Neural cell (in vitro differentiated cells): ENCODE measurements at regions not wholly inside any gene's neighbourhood (a gene's known extent, or its start where the extent isn't known, plus 50 kb on each side); places are given as distances from the start of the nearest gene placed in this dataset.

Experiments used
- H2AFZ ChIP-seq: fragments of 200-600, 300-800 bp; sonication (generic), shearing (Covaris generic); 2 replicates; pipeline ENCODE4 v1.6.0; 2014; ENCODE audit warnings: low read depth, mild to moderate bottlenecking, antibody characterized with exemption, low read length, moderate library complexity
- H3F3A ChIP-seq: fragments of 200-600 bp; shearing (Covaris generic); 2 replicates; pipeline ENCODE4 v1.6.1; 2016; ENCODE audit warnings: mild to moderate bottlenecking, moderate library complexity, mixed read lengths, antibody characterized with exemption, low read length; ENCODE audit not compliant: insufficient read depth, poor library complexity, severe bottlenecking
- H3K27ac ChIP-seq: fragments of 200-600, 300-800 bp; sonication (generic), shearing (Covaris generic); 2 replicates; pipeline ENCODE4 v1.5.1; 2014; ENCODE audit warnings: mild to moderate bottlenecking, low read length, moderate library complexity
- H3K27me3 ChIP-seq: fragments of 300-800, 200-600 bp; sonication (generic), shearing (Covaris generic); 2 replicates; pipeline ENCODE4 v1.6.0; 2014; ENCODE audit warnings: mild to moderate bottlenecking, low read depth, low read length, moderate library complexity; ENCODE audit not compliant: insufficient read depth
- H3K36me3 ChIP-seq: fragments of 300-800, 200-600 bp; sonication (generic), shearing (Covaris generic); 2 replicates; pipeline ENCODE4 v1.5.1; 2014; ENCODE audit warnings: mild to moderate bottlenecking, antibody characterized with exemption, low read length, moderate library complexity; ENCODE audit not compliant: insufficient read depth
- H3K4me2 ChIP-seq: fragments of 300-800, 200-600 bp; sonication (generic), shearing (Covaris generic); 2 replicates; pipeline ENCODE4 v1.6.0; 2014; ENCODE audit warnings: mild to moderate bottlenecking, low read length
- H3K4me3 ChIP-seq: fragments of 300-800, 200-600 bp; sonication (generic), shearing (Covaris generic); 2 replicates; pipeline ENCODE4 v1.5.1; 2014; ENCODE audit warnings: mild to moderate bottlenecking, low read length, moderate library complexity
- H3K79me2 ChIP-seq: fragments of 200-600 bp; shearing (Covaris generic); replicated peaks from 2 replicates; pipeline ENCODE4 v1.6.0; 2014; ENCODE audit warnings: mild to moderate bottlenecking, low read length, moderate library complexity; ENCODE audit not compliant: insufficient read depth
- H3K9ac ChIP-seq: fragments of 300-800, 200-600 bp; sonication (generic), shearing (Covaris generic); 2 replicates; pipeline ENCODE4 v1.6.1; 2016; ENCODE audit warnings: mild to moderate bottlenecking, low read length, mixed read lengths
- H3K9me2 ChIP-seq: fragments of 200-600 bp; shearing (Covaris generic); 2 replicates; pipeline ENCODE4 v1.6.1; 2016; ENCODE audit warnings: mild to moderate bottlenecking, low read length, mixed read lengths; ENCODE audit not compliant: insufficient read depth
- H3K9me3 ChIP-seq: fragments of 200-600, 300-800 bp; sonication (generic), shearing (Covaris generic); 2 replicates; pipeline ENCODE4 v1.6.1; 2016; ENCODE audit warnings: mild to moderate bottlenecking, mixed run types, low read length, moderate library complexity, mixed read lengths
- H4K20me1 ChIP-seq: fragments of 200-600 bp; shearing (Covaris generic); 2 replicates; pipeline ENCODE4 v1.6.1; 2016; ENCODE audit warnings: mild to moderate bottlenecking, mixed run types; ENCODE audit not compliant: insufficient read depth
- EP300 ChIP-seq: fragments of 450-650 bp; conservative IDR thresholded peaks from 2 replicates; pipeline ENCODE4 v1.6.1; 2014; ENCODE audit warnings: antibody characterized with exemption, mild to moderate bottlenecking, moderate library complexity; ENCODE audit not compliant: poor library complexity, severe bottlenecking
- EZH2 ChIP-seq: fragments of 200-600, 300-800 bp; shearing (Covaris generic), sonication (generic); IDR thresholded peaks from 2 replicates; pipeline ENCODE4 v1.6.1; 2014; ENCODE audit warnings: antibody characterized with exemption, low read length, borderline replicate concordance, mild to moderate bottlenecking; ENCODE audit not compliant: insufficient read depth, poor library complexity, severe bottlenecking
- MXI1 ChIP-seq: fragments of 450-650 bp; conservative IDR thresholded peaks from 2 replicates; pipeline ENCODE4 v1.6.1; 2014; ENCODE audit warnings: antibody characterized with exemption, mild to moderate bottlenecking; ENCODE audit not compliant: poor library complexity, severe bottlenecking
- POLR2AphosphoS5 ChIP-seq: IDR thresholded peaks from 2 replicates; pipeline ENCODE4 v1.6.1; 2012
- RAD21 ChIP-seq: fragments of 450-650 bp; conservative IDR thresholded peaks from 2 replicates; pipeline ENCODE4 v1.6.1; 2014; ENCODE audit warnings: antibody characterized with exemption, mild to moderate bottlenecking, moderate library complexity
- SMC3 ChIP-seq: fragments of 450-650 bp; conservative IDR thresholded peaks from 2 replicates; pipeline ENCODE4 v1.6.1; 2014; ENCODE audit warnings: antibody characterized with exemption, mild to moderate bottlenecking, moderate library complexity; ENCODE audit not compliant: poor library complexity
- TAF1 ChIP-seq: IDR thresholded peaks from 2 replicates; pipeline ENCODE4 v1.6.1; 2012; ENCODE audit warnings: low read depth
- TF ChIP-seq, protein P1 (sequence below): IDR thresholded peaks from 2 replicates; pipeline ENCODE4 v1.6.1; 2012; ENCODE audit warnings: borderline replicate concordance
- TF ChIP-seq, protein P2 (sequence below): fragments of 450-650 bp; IDR thresholded peaks from 2 replicates; pipeline ENCODE4 v1.5.1; 2014; ENCODE audit warnings: antibody characterized with exemption, mild to moderate bottlenecking, moderate library complexity; ENCODE audit not compliant: poor library complexity, severe bottlenecking

DNA sequence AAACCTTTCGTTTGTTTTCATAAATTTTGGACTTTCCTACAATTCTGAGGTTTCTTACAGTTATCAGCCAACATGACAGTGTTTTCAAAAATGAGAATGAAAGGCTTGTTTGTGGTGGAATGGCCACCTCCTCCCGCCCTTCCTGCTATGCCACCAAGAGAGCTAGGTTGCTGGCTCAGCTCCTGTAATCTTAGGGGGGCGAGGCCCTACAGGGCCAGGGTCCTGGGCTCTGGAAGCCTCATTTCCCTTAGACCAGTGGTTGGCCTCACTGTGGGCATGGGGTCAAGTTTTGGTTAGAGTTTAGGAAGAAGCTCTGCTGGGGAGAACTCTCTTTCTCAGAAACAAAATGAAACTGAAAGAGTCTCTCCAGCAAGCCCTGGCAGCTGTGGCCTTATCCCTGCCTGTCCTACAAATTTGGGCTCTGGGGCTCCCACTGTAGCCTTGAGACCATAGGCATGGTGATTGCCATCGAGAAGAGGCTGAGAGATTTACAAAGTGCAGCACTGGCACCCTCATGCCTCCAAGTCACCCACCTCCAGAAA is 66.2 kb downstream of the IRX1 start:
- H3K9ac ChIP-seq, result no peak overlapping the region
- H3K9me2 ChIP-seq, result no peaks in the 10 kb centered on the region
- no peak overlapping the region for H3K4me2 ChIP-seq
- no peak overlapping the region for H2AFZ ChIP-seq
- no peak overlapping the region for H3K27ac ChIP-seq
- H3F3A ChIP-seq, result no peaks in the 10 kb centered on the region
- no peaks in the 10 kb centered on the region for H4K20me1 ChIP-seq
- H3K79me2 ChIP-seq, result no peaks in the 10 kb centered on the region
- peaks cover 4% of the 10 kb centered on the region for H3K9me3 ChIP-seq
- H3K27me3 ChIP-seq, result no peaks in the 10 kb centered on the region
- no peaks in the 10 kb centered on the region for H3K36me3 ChIP-seq
- H3K4me3 ChIP-seq, result no peak overlapping the region
- no peak for TF ChIP-seq SMC3
- TF ChIP-seq TAF1, result no peak
- TF ChIP-seq POLR2AphosphoS5, result no peak
- no peak for TF ChIP-seq MXI1

DNA sequence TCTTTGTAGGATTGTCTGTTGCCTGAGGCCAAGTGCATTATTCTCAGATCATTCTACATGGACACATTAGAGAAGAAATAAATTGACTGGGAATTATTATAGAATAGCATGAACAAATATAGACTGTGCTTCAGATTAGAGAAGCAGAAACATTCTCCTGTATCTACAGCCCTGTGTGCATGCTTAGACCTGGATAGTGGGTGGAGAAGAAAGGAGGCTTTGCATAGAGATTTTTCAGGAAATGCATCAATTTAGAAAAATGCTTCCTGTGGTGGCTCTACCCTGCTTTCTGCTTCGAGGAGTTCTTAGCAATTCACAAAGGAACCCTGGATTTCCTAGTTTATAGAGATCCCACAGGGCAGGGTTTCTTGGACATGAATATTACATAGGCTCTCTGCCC is 66.7 kb downstream of the IRX1 start:
- H4K20me1 ChIP-seq, result no peaks in the 10 kb centered on the region
- H3F3A ChIP-seq, result no peaks in the 10 kb centered on the region
- no peaks in the 10 kb centered on the region for H3K79me2 ChIP-seq
- TF ChIP-seq TAF1 (no peak), POLR2AphosphoS5 (no peak), MXI1 (no peak)
- TF ChIP-seq, protein P1, sequence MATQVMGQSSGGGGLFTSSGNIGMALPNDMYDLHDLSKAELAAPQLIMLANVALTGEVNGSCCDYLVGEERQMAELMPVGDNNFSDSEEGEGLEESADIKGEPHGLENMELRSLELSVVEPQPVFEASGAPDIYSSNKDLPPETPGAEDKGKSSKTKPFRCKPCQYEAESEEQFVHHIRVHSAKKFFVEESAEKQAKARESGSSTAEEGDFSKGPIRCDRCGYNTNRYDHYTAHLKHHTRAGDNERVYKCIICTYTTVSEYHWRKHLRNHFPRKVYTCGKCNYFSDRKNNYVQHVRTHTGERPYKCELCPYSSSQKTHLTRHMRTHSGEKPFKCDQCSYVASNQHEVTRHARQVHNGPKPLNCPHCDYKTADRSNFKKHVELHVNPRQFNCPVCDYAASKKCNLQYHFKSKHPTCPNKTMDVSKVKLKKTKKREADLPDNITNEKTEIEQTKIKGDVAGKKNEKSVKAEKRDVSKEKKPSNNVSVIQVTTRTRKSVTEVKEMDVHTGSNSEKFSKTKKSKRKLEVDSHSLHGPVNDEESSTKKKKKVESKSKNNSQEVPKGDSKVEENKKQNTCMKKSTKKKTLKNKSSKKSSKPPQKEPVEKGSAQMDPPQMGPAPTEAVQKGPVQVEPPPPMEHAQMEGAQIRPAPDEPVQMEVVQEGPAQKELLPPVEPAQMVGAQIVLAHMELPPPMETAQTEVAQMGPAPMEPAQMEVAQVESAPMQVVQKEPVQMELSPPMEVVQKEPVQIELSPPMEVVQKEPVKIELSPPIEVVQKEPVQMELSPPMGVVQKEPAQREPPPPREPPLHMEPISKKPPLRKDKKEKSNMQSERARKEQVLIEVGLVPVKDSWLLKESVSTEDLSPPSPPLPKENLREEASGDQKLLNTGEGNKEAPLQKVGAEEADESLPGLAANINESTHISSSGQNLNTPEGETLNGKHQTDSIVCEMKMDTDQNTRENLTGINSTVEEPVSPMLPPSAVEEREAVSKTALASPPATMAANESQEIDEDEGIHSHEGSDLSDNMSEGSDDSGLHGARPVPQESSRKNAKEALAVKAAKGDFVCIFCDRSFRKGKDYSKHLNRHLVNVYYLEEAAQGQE, result no peak
- H3K4me3 ChIP-seq, result no peak overlapping the region
- H3K27ac ChIP-seq, result no peak overlapping the region
- H3K36me3 ChIP-seq, result no peaks in the 10 kb centered on the region
- H3K4me2 ChIP-seq, result no peak overlapping the region
- H3K9me3 ChIP-seq, result peaks cover 4% of the 10 kb centered on the region
- no peak overlapping the region for H3K9ac ChIP-seq
- no peak overlapping the region for H2AFZ ChIP-seq
- H3K9me2 ChIP-seq, result no peaks in the 10 kb centered on the region
- H3K27me3 ChIP-seq, result no peaks in the 10 kb centered on the region

DNA sequence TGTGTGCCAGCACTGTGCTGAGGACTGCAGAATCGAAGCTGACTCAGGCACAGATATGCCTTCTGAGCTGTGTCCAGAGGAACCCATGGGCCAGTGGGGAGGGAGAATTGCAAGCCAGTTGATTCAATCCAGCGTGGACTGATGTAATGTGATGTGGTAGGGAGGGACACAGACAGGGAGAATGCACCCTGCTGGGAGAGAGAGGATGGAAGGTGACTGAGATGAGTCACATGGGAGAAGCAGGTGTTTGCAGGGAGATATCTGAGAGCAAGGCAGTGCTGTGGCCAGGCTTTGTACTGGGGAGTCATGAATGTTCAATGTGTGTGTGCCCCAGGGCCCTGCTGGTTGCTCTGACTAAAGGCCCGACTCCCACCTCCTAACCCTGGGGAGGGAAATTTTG is 75.7 kb downstream of the IRX1 start:
- H3K4me3 ChIP-seq, result no peak overlapping the region
- H3K9me2 ChIP-seq, result no peaks in the 10 kb centered on the region
- H3K27ac ChIP-seq, result no peak overlapping the region
- no peaks in the 10 kb centered on the region for H3K79me2 ChIP-seq
- H3F3A ChIP-seq, result no peaks in the 10 kb centered on the region
- H2AFZ ChIP-seq, result no peak overlapping the region
- no peaks in the 10 kb centered on the region for H3K36me3 ChIP-seq
- H4K20me1 ChIP-seq, result no peaks in the 10 kb centered on the region
- no peak overlapping the region for H3K4me2 ChIP-seq
- H3K9ac ChIP-seq, result no peak overlapping the region
- TF ChIP-seq MXI1 (no peak), EP300 (no peak), EZH2 (no peak), TAF1 (no peak), RAD21 (no peak), SMC3 (no peak)
- TF ChIP-seq, protein P2, sequence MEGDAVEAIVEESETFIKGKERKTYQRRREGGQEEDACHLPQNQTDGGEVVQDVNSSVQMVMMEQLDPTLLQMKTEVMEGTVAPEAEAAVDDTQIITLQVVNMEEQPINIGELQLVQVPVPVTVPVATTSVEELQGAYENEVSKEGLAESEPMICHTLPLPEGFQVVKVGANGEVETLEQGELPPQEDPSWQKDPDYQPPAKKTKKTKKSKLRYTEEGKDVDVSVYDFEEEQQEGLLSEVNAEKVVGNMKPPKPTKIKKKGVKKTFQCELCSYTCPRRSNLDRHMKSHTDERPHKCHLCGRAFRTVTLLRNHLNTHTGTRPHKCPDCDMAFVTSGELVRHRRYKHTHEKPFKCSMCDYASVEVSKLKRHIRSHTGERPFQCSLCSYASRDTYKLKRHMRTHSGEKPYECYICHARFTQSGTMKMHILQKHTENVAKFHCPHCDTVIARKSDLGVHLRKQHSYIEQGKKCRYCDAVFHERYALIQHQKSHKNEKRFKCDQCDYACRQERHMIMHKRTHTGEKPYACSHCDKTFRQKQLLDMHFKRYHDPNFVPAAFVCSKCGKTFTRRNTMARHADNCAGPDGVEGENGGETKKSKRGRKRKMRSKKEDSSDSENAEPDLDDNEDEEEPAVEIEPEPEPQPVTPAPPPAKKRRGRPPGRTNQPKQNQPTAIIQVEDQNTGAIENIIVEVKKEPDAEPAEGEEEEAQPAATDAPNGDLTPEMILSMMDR, result no peak
- TF ChIP-seq, protein P1, result no peak
- H3K9me3 ChIP-seq, result no peaks in the 10 kb centered on the region
- no peaks in the 10 kb centered on the region for H3K27me3 ChIP-seq
